ENCODE measurements at regions not wholly inside any gene's neighbourhood (a gene's known extent, or its start where the extent isn't known, plus 50 kb on each side); places are given as distances from the start of the nearest gene placed in this dataset.
A peak's percentile ranks its signal among the peaks of the same experiment; 100 is the strongest.

- Histone ChIP-seq H3K27me3 (no peaks in the 10 kb centered on the region), H3K27ac (no peak overlapping the region), H3K4me1 (replicated peaks in 1 of 2) (no peaks in the 10 kb centered on the region), H3K4me3 (no peak overlapping the region), H3K36me3 (replicated peaks in 1 of 2) (no peaks in the 10 kb centered on the region), H3K9me3 (replicated peaks in 1 of 3) (no peaks in the 10 kb centered on the region)
- TF ChIP-seq, protein P1, sequence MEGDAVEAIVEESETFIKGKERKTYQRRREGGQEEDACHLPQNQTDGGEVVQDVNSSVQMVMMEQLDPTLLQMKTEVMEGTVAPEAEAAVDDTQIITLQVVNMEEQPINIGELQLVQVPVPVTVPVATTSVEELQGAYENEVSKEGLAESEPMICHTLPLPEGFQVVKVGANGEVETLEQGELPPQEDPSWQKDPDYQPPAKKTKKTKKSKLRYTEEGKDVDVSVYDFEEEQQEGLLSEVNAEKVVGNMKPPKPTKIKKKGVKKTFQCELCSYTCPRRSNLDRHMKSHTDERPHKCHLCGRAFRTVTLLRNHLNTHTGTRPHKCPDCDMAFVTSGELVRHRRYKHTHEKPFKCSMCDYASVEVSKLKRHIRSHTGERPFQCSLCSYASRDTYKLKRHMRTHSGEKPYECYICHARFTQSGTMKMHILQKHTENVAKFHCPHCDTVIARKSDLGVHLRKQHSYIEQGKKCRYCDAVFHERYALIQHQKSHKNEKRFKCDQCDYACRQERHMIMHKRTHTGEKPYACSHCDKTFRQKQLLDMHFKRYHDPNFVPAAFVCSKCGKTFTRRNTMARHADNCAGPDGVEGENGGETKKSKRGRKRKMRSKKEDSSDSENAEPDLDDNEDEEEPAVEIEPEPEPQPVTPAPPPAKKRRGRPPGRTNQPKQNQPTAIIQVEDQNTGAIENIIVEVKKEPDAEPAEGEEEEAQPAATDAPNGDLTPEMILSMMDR (IDR thresholded peaks at IDR 0.05), result no peak
- TF ChIP-seq POLR2A (IDR thresholded peaks at IDR 0.05), result no peak
- WGBS, 4 donors, result 77 to 79% (median 78%) methylated on average over 2 of the region's 2 CpGs
- intact Hi-C loops (cut with DNase I), result no loop called here
- DNase-seq, result no peak
These were observed 455.2 kb upstream of the DYNLRB2 start for GRCh38 chr16:80085606-80086005.

DNA sequence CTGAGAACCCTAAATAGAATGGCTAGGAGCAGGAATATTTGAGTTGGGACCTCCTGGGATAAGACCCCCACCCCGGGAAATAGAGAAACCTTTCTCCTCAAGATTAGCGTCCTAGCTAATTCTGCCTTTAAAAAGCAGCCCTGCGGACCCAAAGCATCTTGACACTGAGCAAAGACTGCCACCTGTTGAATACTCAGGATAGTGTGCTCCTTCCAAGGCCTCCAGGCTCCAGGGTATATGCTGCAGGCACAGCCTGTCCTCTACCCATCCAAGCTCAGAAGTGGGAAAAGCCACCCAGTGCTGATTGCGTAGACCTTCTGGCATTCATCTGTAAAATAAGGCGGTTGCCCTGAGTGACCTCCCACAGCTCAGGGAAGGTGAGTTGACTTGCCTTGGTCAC, 456.2 kb upstream of the DYNLRB2 start:
- intact Hi-C loops (cut with DNase I), result no loop called here
- H3K36me3 ChIP-seq (replicated peaks in 1 of 2), result no peaks in the 10 kb centered on the region
- H3K27ac ChIP-seq, result no peak overlapping the region
- no peaks in the 10 kb centered on the region for H3K27me3 ChIP-seq
- no peak for TF ChIP-seq POLR2A (IDR thresholded peaks at IDR 0.05)
- TF ChIP-seq, protein P1 (IDR thresholded peaks at IDR 0.05), result peak; percentile 41 to 74 (median 62)
- H3K9me3 ChIP-seq (replicated peaks in 1 of 3), result no peaks in the 10 kb centered on the region
- H3K4me1 ChIP-seq (replicated peaks in 1 of 2), result no peaks in the 10 kb centered on the region
- WGBS, 4 donors, result 22 to 31% (median 25%) methylated on average over 2 to 5 of the region's 5 CpGs
- DNase-seq, result peak; percentile 28 to 81 (median 61)
- no peak overlapping the region for H3K4me3 ChIP-seq

DNA sequence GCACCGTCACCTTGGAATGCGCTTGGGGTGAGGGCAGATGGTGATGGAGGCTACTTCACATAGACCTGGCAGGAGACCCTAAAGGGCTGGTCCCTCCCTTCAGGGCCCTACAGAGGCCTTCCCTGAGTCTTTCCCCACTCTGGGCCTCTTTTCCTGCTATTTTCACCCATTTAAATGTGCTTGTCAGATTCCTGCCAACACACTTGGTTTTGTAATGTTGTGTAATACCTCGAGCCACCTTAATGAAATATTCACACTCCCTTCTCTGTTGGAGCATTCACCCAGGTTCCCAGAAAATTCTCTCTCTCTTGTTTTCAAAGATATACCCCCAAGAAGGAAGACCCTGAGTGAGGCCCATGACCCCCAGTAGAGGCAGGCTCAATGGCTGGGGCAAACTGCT, 456.6 kb upstream of the DYNLRB2 start:
- no peak for DNase-seq
- no peak overlapping the region for H3K4me3 ChIP-seq
- WGBS, 4 donors, result 86 to 93% (median 88%) methylated on average over 3 of the region's 3 CpGs
- no peaks in the 10 kb centered on the region for H3K27me3 ChIP-seq
- TF ChIP-seq, protein P1 (IDR thresholded peaks at IDR 0.05), result no peak
- no peak for TF ChIP-seq POLR2A (IDR thresholded peaks at IDR 0.05)
- intact Hi-C loops (cut with DNase I), result no loop called here
- no peak overlapping the region for H3K27ac ChIP-seq
- H3K9me3 ChIP-seq (replicated peaks in 1 of 3), result no peaks in the 10 kb centered on the region
- H3K4me1 ChIP-seq (replicated peaks in 1 of 2), result no peaks in the 10 kb centered on the region
- no peaks in the 10 kb centered on the region for H3K36me3 ChIP-seq (replicated peaks in 1 of 2)

DNA sequence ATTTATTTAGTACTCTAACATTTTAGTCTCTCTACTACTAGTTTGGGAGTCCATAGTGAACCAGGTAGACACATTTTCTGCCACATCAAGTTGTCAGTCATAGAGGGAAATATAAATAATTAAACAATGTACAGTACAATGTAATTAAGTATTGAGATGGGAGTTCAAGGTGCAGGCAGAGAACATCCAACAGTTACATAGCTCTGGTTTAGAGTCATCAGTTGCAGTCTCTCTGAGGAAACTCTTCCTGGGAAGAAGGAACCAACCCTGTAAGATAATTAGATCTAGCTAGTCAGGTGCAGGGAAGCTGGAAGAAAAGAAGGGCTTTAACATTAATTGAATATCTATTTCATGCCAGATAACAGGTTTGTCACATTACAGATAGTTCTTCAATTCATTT, 457.9 kb upstream of the DYNLRB2 start:
- H3K27me3 ChIP-seq, result no peaks in the 10 kb centered on the region
- TF ChIP-seq POLR2A (IDR thresholded peaks at IDR 0.05), result no peak
- TF ChIP-seq, protein P1 (IDR thresholded peaks at IDR 0.05), result no peak
- DNase-seq, result no peak
- H3K36me3 ChIP-seq (replicated peaks in 1 of 2), result no peaks in the 10 kb centered on the region
- intact Hi-C loops (cut with DNase I), result no loop called here
- H3K27ac ChIP-seq, result no peak overlapping the region
- H3K9me3 ChIP-seq (replicated peaks in 1 of 3), result no peaks in the 10 kb centered on the region
- no peak overlapping the region for H3K4me3 ChIP-seq
- H3K4me1 ChIP-seq (replicated peaks in 1 of 2), result no peaks in the 10 kb centered on the region
